Pulmonary artery endothelial cell (primary cell): ENCODE measurements at regions not wholly inside any gene's neighbourhood (a gene's known extent, or its start where the extent isn't known, plus 50 kb on each side); places are given as distances from the start of the nearest gene placed in this dataset.
"Not testable (repeated sequence)": the region's sequence is repeated elsewhere in the genome, so short reads cannot be mapped to it uniquely, and the experiment has no call there.

ENCODE experiments used
- DNase-seq: peaks from one replicate; pipeline ENCODE4 v3.0.0-alpha.2; 2011; ENCODE audit warnings: low read depth, low spot score

- DNase-seq, result no peak
Observed at GRCh38 chr10:53536322-53536721, 763.7 kb upstream of the MBL2 start.

GRCh38 chr10:53534428-53534827 lies 761.8 kb upstream of the MBL2 start:
- DNase-seq, result no peak

GRCh38 chr10:53528974-53529373 lies 756.4 kb upstream of the MBL2 start:
- DNase-seq, result no peak

GRCh38 chr10:53521046-53521445 lies 748.5 kb upstream of the MBL2 start:
- DNase-seq, result no peak

- no peak for DNase-seq
Observed at GRCh38 chr10:53508197-53508596, 735.6 kb upstream of the MBL2 start.

GRCh38 chr10:53504492-53504891 lies 731.9 kb upstream of the MBL2 start:
- DNase-seq, result not testable (repeated sequence)

GRCh38 chr10:53491774-53492173 lies 719.2 kb upstream of the MBL2 start:
- DNase-seq, result no peak

GRCh38 chr10:53490553-53490952 lies 718.0 kb upstream of the MBL2 start:
- DNase-seq, result no peak

- no peak for DNase-seq
Observed at GRCh38 chr10:53489335-53490182, 717.0 kb upstream of the MBL2 start.

GRCh38 chr10:53487019-53487983 lies 714.7 kb upstream of the MBL2 start:
- no peak for DNase-seq

GRCh38 chr10:53485422-53485821 lies 712.8 kb upstream of the MBL2 start:
- DNase-seq, result not testable (repeated sequence)

GRCh38 chr10:53479365-53479764 lies 706.8 kb upstream of the MBL2 start:
- no peak for DNase-seq

- no peak for DNase-seq
Observed at GRCh38 chr10:53477313-53477675, 704.7 kb upstream of the MBL2 start.

GRCh38 chr10:53476650-53477312 lies 704.2 kb upstream of the MBL2 start:
- DNase-seq, result no peak

- DNase-seq, result no peak
Observed at GRCh38 chr10:53469383-53469782, 696.8 kb upstream of the MBL2 start.

- DNase-seq, result no peak
Observed at GRCh38 chr10:53463539-53463938, 691.0 kb upstream of the MBL2 start.

GRCh38 chr10:53458007-53458406 lies 685.4 kb upstream of the MBL2 start:
- DNase-seq, result no peak

GRCh38 chr10:53453196-53453595 lies 680.6 kb upstream of the MBL2 start:
- DNase-seq, result no peak

GRCh38 chr10:53447576-53447975 lies 675.0 kb upstream of the MBL2 start:
- DNase-seq, result no peak

GRCh38 chr10:53441843-53442242 lies 669.3 kb upstream of the MBL2 start:
- DNase-seq, result no peak

GRCh38 chr10:53440601-53441000 lies 668.0 kb upstream of the MBL2 start:
- no peak for DNase-seq

- DNase-seq, result not testable (repeated sequence)
Observed at GRCh38 chr10:53439075-53439474, 666.5 kb upstream of the MBL2 start.
